GM13977 (cell line): ENCODE measurements at regions not wholly inside any gene's neighbourhood (a gene's known extent, or its start where the extent isn't known, plus 50 kb on each side); places are given as distances from the start of the nearest gene placed in this dataset.

Experiments used
- DNase-seq: peaks from one replicate; pipeline ENCODE4 v3.0.0; 2012; ENCODE audit warnings: low spot score
- CTCF ChIP-seq: IDR thresholded peaks from 2 replicates; pipeline ENCODE4 v1.5.1; 2012; ENCODE audit warnings: mild to moderate bottlenecking, control low read depth; ENCODE audit not compliant: insufficient read depth; ENCODE audit errors: extremely low read depth, missing control alignments
- in situ Hi-C: fragments of 300-500 bp; cut with MboI; formaldehyde crosslinking; loops from one replicate; pipeline ENCODE4 v1.12.0; 2022; ENCODE audit warnings: low sequenced_read_pairs, low pct_unique_long_range_greater_than_20kb, mixed read lengths, inconsistent platforms; ENCODE audit not compliant: unreplicated experiment

- no peak for DNase-seq
- no peak for TF ChIP-seq CTCF
- in situ Hi-C loops, result no loop called here
Measured at GRCh38 chr2:107282135-107282534, 396.2 kb upstream of the ST6GAL2 start.

- no peak for TF ChIP-seq CTCF
- in situ Hi-C loops, result no loop called here
- no peak for DNase-seq
Measured at GRCh38 chr2:107285621-107286299, 399.8 kb upstream of the ST6GAL2 start.

GRCh38 chr2:107290041-107290440 lies 404.1 kb upstream of the ST6GAL2 start:
- no peak for DNase-seq
- in situ Hi-C loops, result no loop called here
- no peak for TF ChIP-seq CTCF

- in situ Hi-C loops, result no loop called here
- no peak for TF ChIP-seq CTCF
- no peak for DNase-seq
Measured at GRCh38 chr2:107303964-107304363, 418.0 kb upstream of the ST6GAL2 start.

- DNase-seq, result no peak
Measured at GRCh38 chr2:107305966-107306365, 420.0 kb upstream of the ST6GAL2 start.

GRCh38 chr2:107306881-107307280 lies 420.9 kb upstream of the ST6GAL2 start:
- TF ChIP-seq CTCF, result no peak
- in situ Hi-C loops, result no loop called here
- DNase-seq, result no peak

More at GRCh38 chr2:107305966-107306365, 420.0 kb upstream of the ST6GAL2 start:
- in situ Hi-C loops, result no loop called here
- TF ChIP-seq CTCF, result no peak
